HG03060 (cell line): ENCODE measurements at regions not wholly inside any gene's neighbourhood (a gene's known extent, or its start where the extent isn't known, plus 50 kb on each side); places are given as distances from the start of the nearest gene placed in this dataset.

Source experiments
- ATAC-seq: cut with Tn5 transposase; IDR thresholded peaks from one replicate; pipeline ENCODE4 v1.9.1; 2021; ENCODE audit warnings: low read depth, moderate number of reproducible peaks; ENCODE audit not compliant: unreplicated experiment

DNA sequence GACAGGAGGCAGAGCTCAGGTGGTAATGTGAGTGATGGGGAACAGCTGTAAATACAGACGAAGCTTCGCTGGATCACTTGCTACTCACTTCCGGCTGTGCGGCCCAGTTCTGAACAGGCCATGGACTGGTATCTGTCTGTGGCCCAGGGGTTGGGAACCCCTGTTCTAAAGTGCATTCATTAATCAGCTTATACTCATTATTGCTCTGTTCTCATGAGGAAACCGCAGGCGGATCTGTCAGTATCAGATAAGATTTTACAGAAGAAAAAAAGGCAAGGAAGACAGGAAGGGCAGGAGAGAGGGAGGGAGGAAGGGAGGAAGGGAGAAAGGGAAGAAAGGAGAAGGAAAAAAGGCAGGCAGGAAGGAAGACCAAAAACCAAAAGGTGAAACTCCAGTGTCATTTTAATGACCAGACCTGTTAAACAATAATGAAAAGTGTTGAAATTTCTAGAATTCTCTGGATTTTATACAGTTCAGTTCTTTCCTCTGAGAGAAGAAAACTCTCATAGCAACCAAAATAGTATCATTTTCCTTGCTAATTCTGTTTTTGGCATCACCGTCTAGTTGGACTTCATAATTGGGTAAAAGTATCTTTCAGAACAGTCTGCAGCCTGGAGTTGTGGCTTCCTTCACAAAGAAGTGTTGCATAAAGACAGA is 128.0 kb upstream of the PROK2 start:
- no peak for ATAC-seq

DNA sequence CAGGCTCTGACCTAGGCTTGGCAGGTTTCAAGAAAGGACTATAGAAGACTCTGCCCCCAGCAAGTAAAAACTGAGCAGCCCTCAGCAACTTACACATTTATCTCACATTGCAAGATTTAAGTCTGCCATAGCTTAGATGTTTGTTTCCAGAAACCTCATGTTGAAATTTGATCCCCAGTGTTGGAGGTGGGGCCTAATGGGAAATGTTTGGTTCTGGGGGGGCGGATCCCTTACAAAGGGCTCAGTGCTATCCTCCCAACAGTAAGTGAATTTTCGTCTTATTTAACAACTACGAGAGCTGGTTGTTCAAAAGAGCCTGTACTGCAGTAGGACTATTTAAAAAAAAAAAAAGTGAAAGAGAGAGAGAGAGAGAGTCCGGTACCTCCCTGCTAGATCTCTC is 125.2 kb upstream of the PROK2 start:
- ATAC-seq, result no peak

DNA sequence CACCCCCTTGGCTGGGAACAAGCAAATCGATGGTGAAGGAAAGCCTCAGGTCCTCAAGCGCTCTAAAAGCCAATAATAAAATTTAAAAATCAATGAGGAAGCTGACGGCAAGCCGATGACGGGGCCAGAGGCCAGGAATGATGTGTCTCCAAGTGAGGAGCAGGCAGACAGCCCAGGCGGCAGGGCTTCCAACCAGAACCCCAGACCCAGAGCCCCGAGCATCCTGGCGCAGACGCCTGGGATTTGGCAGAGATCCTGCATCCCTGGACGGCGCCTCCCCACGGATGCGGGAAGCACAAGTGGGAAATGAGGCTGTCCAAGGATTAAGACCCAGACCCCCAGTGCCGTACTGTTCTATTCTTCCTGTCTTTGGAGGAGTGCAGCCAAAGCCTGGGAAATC is 123.0 kb upstream of the PROK2 start:
- ATAC-seq, result no peak

DNA sequence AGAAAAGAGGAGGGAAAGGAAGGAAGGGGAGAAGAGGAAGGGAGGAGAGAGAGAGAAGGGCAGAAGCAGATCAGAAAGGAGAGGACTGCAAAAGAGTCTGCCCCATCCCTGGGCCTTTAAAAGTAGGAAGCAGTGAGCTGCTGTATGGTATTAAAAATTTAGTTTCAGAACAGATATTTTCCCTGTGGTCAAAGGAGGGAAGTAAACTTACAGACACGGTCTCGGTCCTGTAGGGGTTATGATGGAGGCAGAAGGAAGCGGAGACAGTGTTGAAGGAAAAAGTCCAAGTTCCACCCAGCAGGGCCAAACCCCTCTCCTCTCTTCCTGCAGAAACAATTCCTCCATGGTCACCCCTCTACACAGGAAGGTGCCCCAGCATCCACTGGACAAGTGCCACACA is 122.0 kb upstream of the PROK2 start:
- ATAC-seq, result no peak

DNA sequence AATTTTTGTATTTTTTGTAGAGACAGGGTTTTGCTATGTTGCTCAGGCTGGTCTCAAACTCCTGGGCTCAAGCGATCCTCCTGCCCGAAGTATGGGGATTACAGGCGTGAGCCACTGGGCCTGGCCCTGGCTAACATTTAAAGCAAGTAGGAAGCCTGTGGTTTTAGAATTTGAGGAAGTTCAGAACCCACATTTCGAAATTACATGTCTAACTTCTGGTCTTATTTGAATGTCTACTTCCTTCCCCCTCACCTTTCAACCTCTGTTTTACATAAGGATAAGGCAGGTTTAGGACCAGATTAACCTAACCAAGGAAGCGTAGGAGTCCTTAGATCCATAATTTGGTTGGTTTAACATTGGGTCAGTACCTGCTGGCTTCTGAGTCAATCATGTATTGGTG is 120.5 kb upstream of the PROK2 start:
- peak; percentile 78 for ATAC-seq

DNA sequence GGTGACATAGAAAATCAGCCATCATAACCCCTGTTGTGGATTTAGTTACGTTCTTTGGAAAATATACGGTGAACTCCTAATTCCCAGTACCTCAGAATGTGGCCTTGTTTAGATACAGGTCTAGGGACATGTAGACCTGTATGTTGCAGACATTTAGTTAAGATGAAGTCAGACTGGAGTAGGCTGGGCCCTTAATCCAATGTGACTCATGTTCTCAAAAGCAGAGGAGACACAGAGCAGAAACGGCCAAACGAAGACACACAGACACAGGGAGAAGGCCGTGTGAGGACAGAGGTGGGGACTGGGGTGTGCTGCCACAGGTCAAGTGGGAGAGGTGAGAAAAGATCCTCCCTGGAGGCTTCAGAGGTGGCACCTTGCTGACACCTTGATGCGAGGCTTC is 119.0 kb upstream of the PROK2 start:
- no peak for ATAC-seq

DNA sequence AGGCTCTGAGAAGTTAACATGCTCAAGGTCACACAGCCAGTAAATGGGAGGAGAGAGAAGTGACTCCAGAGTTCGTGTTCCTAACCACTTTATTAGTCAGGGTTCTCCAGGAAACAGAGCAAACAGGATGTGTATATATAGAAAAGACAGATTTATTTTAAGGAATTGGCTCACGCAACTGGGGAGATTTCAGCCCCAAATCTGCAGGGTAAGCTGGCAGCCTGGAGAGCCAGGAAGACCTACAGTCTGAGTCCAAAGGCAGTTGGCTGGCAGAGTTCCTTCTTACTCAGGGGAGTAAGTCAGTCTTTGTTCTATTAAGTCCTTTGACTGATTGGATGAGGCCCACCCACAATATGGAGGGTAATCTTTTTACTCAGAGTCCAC is 118.2 kb upstream of the PROK2 start:
- ATAC-seq, result no peak

DNA sequence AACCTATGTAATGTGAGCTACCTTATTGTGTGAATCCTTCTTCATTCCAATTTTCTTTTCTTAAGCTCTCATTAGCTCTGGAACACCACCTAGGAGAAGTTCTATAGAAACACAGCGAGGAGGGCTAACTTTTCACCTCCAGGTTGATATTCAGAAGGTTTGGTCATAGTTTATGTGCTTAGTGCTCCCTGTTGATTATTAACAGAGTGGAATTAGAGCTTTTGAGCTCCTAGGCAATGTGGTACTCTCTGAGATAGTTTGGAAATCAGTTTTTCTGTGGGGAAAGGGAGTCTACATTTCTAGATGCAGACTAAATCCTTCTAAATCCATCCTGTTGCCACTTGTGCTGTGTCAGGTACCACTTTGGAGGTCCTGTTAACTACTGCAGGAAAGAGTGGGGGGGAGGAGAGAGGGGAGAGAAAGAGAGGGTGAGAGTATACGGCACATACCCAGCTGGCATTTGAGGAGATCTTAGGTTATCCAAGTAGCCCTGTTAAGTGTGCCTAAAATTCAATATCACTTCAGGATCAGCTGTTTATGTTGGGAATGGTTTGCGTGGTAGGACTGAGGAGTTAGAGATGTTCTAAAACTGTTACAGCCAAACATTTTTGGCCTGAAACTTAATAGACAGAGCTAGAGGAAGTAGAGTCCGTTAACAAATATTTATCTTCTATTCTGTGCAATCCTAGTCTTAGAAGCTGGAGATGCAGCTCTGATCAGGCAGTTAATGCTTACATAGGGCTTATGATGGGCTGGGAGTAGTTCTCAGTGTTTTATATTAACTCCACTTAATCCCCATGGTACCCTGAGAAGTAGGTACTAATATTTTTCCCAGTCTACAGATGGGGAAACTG is 117.5 kb upstream of the PROK2 start:
- no peak for ATAC-seq

DNA sequence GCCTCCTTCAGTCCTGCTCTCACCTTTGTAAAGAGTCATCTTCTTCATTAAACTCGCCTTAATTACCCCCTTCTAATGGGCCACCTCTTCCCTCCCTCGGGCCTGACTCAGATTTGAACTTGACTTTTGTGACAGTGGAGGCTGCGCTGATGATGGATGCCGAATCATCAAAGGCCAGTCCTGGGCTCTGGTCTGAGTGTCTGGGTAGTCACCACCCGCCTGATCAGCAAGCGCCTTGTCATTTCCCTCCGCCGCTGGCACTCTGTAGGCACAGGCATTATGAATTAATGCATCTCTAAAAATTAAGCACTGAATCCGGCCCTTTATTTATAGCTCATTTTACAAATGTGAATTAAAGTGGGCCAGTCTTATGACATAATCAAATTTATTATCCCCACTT is 116.7 kb upstream of the PROK2 start:
- ATAC-seq, result no peak

DNA sequence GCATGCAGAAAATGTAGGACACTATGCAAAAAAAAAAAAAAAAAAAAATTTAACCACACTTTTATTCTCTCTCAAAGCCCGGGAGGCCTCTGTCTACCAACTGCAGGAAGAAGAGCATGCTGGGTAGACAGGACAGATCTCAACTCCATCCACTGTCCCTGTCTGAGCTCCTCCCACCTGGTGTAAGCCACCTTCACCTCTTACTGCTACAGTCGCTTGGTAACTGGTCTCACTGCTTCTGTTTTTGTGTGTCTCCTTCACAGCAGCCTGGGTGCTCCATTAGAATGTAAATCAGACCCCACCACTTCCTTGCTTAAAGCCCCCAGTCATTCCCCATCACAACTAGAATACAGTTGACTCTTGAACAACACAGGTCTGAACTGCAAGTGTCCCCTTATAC is 115.1 kb upstream of the PROK2 start:
- no peak for ATAC-seq

DNA sequence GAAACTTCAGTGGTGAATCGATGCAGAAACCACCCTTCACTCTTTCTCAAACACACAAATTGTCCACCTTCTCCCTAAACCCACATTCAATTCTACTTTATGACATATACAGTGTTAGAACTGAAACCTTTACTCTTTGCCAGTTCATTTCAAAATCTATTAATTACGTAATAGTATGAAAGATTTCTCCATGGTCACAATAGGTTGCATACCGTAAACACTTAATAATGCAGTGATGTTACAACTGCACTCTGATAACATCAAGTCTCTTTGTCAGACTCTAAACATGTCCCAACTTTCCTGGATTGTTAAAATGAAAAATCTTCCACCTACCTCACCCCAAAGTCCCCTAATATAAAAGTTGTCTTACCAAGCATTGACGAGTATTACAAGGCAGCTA is 111.8 kb upstream of the PROK2 start:
- no peak for ATAC-seq

DNA sequence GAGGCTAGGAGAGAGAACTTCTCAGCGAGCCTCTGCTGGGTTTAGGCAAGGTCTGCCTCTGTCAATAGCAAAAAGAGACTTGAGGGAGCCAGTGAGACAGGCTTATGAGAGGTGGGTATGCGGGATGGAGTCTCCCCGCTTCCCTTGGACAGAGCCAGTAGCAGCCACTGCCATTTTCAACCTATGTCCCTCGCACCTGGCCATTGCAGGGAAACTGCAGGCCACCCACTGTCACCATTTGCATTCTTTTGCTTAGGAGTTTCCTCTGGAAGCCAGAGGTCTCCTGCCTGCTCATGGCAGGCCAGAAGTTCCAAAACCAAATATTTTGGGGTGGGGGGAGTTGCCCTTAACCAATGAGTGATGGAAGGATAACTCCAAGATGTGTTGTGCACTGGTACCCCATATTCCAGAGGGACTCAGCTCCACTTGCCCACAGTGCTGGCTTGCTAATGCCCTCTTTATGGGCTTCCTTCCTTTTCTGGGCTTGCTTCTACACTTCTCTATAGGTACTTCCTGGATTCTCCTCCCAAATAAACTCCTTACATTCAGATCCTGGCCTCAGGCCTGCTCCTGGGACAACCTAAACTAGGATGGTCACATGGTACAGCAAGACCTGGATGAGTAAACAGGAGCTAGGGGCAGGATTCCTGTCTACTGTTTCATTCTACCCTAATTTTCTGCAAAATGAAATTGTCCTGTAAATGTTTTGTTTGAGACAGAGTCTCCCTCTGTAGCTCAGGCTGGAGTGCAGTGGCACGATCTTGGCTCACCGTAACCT is 108.9 kb upstream of the PROK2 start:
- no peak for ATAC-seq

DNA sequence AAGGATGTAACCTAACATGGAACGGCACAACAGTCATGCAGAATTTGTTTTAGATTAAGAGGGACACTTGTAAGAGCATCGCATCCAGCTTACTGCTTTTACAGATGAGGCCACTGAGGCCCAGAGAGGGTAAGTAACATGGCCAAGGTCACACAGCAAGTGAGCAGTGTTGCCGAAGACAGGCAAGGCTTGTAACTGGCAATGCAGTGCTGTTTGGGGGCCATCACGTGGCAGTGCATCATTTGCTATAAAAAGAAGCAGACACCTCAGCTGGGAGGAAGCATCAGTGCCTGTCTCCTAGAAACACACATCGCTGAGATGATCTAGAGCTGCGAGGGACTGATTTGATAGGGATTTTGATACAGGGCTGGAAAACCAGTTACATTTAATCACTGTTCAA is 108.2 kb upstream of the PROK2 start:
- no peak for ATAC-seq

DNA sequence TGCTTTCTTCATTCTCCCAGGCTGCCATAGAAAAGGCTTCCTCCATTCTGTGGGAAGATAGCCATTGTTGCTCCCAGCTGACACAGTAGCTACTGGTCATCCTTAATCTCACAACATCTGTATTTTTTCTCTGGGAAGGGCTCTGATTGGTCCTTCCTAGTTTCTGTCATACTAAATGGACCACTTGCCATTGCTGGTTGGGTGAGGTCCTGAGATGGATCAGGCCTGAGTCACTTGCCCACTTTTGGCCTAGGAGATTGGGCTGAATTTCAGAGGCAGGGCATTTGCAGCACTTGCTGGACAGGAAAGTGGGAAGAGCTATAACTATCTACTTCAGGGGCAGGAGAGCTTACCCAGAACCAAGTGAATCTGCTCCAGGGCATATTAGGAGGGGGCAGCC is 106.5 kb upstream of the PROK2 start:
- ATAC-seq, result no peak

DNA sequence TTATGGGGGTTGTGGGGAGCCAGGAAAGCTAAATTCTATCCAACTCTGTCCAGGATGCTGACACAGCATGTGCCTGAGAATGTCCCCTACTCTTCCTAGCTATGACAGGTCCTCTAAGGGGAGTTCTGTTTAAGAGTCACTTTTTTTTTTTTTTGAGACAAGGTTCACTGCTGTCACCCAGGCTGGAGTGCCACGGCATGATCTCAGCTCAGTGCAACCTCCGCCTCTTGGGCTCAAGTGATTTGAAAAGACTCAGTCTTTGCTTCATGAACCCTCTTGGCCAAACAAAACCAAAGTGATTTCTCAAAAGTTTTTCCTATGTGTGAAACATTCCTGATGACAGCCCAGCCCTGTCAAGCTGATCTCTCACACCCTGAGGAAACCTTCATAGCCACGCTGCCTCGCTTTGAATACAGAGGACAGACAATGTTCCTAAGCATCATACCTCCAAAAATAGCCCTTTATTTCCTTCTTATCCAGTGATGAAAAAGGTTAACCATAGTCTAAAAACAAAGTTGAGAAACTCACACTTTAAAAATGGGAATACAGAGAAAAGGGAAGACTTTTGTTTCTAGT is 105.5 kb upstream of the PROK2 start:
- no peak for ATAC-seq

DNA sequence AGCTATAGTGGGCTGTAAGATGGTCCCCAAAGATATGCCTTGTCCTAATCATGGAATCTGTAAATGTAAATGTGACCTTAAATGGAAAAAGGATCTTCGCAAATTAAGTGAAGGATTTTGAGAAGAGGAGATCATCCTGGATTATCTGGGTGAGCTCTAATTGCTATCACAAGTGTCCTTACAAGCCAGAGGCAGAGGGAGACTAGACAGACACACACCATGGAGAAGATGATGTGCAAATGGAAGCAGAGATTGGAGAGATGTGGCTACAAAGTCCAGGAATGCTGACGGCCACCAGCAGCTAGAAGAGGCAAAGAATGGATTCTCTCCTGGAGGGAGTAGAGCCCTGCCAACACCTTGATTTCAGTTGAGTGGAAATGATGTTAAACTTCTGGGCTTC is 102.3 kb upstream of the PROK2 start:
- ATAC-seq, result no peak

DNA sequence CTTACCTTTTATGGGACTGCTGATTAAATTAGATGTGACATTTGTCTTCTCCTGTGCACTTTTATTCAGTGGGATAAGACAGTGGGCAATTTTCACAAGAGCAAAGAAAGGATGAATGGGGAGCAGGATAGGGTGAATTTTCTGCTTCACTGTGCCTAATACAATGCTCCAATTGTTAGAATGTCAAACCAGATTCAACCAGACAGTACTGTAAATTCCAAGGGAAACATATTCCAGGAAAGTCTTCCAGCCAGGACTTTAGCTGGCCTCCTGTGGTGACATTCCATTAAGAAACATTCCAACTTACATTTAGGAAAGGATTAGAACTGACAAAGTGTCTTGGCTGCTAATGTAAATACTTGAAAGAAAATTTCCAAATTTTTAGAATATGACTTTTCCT is 100.1 kb upstream of the PROK2 start:
- ATAC-seq, result no peak

DNA sequence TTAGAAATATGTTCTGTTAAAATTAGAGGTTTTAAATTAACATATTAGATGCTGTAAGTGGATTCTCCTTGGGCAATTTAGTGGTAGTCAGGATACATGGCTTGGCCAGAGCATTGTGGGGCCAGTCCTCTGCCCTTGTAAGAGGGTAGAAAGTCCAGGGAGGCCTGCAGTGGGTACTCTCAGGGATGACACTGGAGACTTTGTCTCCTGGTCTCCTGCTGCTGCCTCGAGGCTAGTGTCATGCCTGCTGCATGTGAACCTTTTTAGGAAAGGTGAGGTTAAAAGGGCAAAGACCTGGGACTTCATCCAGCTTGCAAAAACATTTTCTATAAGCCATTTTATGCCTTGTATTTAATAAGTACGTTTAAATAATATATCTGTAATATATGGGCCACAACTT is 96.8 kb upstream of the PROK2 start:
- ATAC-seq, result no peak

DNA sequence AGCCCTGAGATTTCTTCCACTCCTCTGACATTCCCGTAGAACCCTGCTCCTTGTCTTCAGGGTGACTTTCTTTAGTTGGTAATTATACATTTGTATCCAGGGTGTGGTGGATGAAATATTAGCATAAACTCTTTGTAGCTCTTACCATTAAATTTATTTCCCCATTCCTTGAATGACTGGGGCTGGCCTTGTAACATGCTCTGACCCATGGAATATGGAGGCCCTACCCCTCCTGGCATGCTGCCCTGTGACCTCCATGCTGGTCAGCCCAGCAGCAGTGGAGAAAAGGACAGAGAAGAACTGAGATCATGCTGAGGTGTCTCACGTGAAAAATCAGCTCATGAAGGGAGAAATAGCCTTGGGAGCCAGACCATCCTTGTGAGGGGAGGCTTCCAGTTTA is 96.1 kb upstream of the PROK2 start:
- no peak for ATAC-seq

DNA sequence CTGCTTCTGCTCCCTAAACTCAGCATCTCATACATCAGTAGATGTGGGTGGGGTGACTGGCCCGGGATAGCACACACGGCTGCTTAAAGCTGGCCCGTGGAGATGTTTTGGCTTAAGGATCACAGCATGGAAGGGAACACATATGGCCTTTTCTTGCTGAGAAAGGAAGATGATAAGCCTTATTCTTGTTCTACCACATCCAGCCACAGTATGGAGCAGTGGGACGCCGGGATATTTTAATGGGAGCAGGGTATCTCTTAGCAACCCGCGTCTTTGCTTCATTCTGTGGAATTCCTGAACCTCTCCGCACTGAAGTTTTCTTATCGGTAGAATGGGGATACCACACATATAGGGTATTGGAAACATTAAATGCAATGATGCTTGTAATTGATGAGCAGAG is 94.1 kb upstream of the PROK2 start:
- ATAC-seq, result no peak
